ENCODE measurements at regions not wholly inside any gene's neighbourhood (a gene's known extent, or its start where the extent isn't known, plus 50 kb on each side); places are given as distances from the start of the nearest gene placed in this dataset.
"Not testable (repeated sequence)": the region's sequence is repeated elsewhere in the genome, so short reads cannot be mapped to it uniquely, and the experiment has no call there.

DNA sequence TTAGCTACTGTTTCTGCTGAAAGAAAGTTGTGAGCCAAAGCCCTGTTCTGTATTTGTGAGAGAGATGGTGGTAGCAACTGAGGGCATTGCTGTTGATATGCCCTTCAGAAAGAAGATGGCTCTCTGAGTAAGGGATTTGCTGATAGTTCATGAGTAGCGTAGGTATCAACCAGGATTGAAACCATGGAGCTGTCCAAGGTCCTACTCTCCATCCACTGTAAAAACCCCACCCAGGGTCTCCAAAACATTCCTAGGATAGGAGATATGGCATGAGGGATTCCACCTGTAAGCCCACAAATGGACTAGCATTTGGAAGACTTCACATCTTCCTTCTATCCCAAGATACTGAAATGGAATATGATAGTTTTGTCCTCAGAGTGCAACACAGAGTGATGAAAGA lies 277.1 kb upstream of the PRKX start:
- H3K9ac ChIP-seq (ENCODE audit: low read depth in 1 of 2, low read length in 2 of 2): no peak overlapping the region
- H3K4me1 ChIP-seq (ENCODE audit: control insufficient read depth in 4 of 4, insufficient read depth in 4 of 4, low read length in 3 of 4): no peaks in the 10 kb centered on the region
- TF ChIP-seq, protein P1, sequence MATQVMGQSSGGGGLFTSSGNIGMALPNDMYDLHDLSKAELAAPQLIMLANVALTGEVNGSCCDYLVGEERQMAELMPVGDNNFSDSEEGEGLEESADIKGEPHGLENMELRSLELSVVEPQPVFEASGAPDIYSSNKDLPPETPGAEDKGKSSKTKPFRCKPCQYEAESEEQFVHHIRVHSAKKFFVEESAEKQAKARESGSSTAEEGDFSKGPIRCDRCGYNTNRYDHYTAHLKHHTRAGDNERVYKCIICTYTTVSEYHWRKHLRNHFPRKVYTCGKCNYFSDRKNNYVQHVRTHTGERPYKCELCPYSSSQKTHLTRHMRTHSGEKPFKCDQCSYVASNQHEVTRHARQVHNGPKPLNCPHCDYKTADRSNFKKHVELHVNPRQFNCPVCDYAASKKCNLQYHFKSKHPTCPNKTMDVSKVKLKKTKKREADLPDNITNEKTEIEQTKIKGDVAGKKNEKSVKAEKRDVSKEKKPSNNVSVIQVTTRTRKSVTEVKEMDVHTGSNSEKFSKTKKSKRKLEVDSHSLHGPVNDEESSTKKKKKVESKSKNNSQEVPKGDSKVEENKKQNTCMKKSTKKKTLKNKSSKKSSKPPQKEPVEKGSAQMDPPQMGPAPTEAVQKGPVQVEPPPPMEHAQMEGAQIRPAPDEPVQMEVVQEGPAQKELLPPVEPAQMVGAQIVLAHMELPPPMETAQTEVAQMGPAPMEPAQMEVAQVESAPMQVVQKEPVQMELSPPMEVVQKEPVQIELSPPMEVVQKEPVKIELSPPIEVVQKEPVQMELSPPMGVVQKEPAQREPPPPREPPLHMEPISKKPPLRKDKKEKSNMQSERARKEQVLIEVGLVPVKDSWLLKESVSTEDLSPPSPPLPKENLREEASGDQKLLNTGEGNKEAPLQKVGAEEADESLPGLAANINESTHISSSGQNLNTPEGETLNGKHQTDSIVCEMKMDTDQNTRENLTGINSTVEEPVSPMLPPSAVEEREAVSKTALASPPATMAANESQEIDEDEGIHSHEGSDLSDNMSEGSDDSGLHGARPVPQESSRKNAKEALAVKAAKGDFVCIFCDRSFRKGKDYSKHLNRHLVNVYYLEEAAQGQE (IDR thresholded peaks at IDR 0.05): peak; percentile 61
- TF ChIP-seq YY1 (IDR thresholded peaks at IDR 0.05) (no peak), RAD21 (IDR thresholded peaks at IDR 0.05) (no peak)
- peaks cover 0 to 4% (median 0%) of the 10 kb centered on the region in 4 donors for H3K9me3 ChIP-seq (ENCODE audit: control insufficient read depth in 4 of 4, low read length in 3 of 4)
- H3K36me3 ChIP-seq (ENCODE audit: control insufficient read depth in 4 of 4, insufficient read depth in 3 of 4, low read depth in 1 of 4, low read length in 3 of 4): no peaks in the 10 kb centered on the region
- H3K4me3 ChIP-seq (ENCODE audit: low read depth in 1 of 3, low read length in 3 of 3): no peak overlapping the region
- 50% methylated on average over 1 of the region's 1 CpG for WGBS
- H3K27ac ChIP-seq (ENCODE audit: low read depth in 1 of 2, low read length in 2 of 2): no peak overlapping the region
- no peaks in the 10 kb centered on the region for H3K27me3 ChIP-seq (ENCODE audit: control insufficient read depth in 4 of 4, insufficient read depth in 4 of 4, low read length in 3 of 4)
- DNase-seq (ENCODE audit: low spot score): no peak

DNA sequence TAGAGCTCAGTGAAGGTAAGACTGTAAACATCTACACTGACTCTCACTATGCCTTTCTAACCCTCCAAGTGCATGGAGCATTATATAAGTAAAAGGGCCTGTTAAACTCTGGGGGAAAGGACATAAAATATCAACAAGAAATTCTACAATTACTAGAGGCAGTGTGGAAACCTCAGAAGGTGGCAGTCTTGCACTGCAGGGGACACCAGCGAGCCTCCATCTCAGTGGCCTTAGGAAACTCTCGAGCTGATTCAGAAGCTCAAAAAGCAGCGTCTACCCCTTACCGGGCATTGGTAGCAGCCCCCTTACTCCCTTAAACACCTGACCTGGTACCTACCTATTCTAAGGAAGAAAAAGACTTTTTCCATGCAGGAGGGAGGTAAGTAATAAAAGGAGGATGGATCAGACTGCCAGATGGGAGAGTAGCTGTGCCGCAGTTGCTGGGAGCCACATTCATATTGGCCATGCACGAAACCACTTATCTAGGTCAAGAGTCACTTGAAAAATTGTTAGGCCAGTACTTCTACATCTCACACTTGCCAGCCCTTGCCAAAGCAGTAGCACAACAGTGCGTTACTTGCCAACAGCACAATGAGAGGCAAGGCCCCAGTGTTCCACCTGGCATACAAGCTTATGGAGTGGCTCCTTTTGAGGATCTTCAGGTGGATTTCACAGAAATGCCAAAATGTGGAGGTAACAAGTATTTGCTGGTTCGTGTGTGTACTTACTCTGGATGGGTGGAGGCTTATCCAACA lies 258.8 kb upstream of the PRKX start:
- not testable (repeated sequence) for H3K4me3 ChIP-seq (ENCODE audit: low read depth in 1 of 3, low read length in 3 of 3); DNase-seq (ENCODE audit: low spot score); H3K27ac ChIP-seq (ENCODE audit: low read depth in 1 of 2, low read length in 2 of 2); H3K9ac ChIP-seq (ENCODE audit: low read depth in 1 of 2, low read length in 2 of 2); H3K9me3 ChIP-seq (ENCODE audit: control insufficient read depth in 4 of 4, low read length in 3 of 4); H3K27me3 ChIP-seq (ENCODE audit: control insufficient read depth in 4 of 4, insufficient read depth in 4 of 4, low read length in 3 of 4); H3K36me3 ChIP-seq (ENCODE audit: control insufficient read depth in 4 of 4, insufficient read depth in 3 of 4, low read depth in 1 of 4, low read length in 3 of 4); H3K4me1 ChIP-seq (ENCODE audit: control insufficient read depth in 4 of 4, insufficient read depth in 4 of 4, low read length in 3 of 4)
- whole genome bisulfite sequencing: 65% methylated on average over 8 of the region's 8 CpGs

DNA sequence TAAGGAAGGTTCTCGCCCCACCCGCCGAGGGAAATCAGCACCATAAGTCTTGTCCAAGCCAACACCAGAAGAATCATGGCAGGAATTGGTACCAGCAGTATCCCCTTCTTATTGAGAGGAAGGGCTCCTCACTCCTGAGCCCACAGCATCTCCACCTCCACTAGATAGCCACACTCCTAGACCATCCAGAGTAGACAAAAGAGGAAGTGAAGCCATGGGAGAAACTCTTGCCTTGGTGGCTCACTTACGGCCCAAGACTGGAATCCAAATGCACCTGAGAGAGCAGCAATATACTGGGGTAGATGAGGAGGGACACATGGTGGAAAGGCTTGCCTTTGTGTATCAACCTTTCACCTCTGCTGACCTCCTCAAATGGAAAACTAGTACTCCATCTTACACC lies 255.3 kb upstream of the PRKX start:
- H3K36me3 ChIP-seq (ENCODE audit: control insufficient read depth in 4 of 4, insufficient read depth in 3 of 4, low read depth in 1 of 4, low read length in 3 of 4): no peaks in the 10 kb centered on the region
- H3K27me3 ChIP-seq (ENCODE audit: control insufficient read depth in 4 of 4, insufficient read depth in 4 of 4, low read length in 3 of 4): no peaks in the 10 kb centered on the region
- no peak for DNase-seq (ENCODE audit: low spot score)
- H3K9me3 ChIP-seq (ENCODE audit: control insufficient read depth in 4 of 4, low read length in 3 of 4): no peaks in the 10 kb centered on the region
- TF ChIP-seq RAD21 (IDR thresholded peaks at IDR 0.05) (no peak), NR2F2 (IDR thresholded peaks at IDR 0.05) (no peak), HNF4G (IDR thresholded peaks at IDR 0.05) (no peak), RXRA (IDR thresholded peaks at IDR 0.05) (no peak), TAF1 (conservative IDR thresholded peaks at IDR 0.05) (no peak), FOXA1 (IDR thresholded peaks at IDR 0.05) (no peak), JUND (IDR thresholded peaks at IDR 0.05) (no peak)
- TF ChIP-seq, protein P2, sequence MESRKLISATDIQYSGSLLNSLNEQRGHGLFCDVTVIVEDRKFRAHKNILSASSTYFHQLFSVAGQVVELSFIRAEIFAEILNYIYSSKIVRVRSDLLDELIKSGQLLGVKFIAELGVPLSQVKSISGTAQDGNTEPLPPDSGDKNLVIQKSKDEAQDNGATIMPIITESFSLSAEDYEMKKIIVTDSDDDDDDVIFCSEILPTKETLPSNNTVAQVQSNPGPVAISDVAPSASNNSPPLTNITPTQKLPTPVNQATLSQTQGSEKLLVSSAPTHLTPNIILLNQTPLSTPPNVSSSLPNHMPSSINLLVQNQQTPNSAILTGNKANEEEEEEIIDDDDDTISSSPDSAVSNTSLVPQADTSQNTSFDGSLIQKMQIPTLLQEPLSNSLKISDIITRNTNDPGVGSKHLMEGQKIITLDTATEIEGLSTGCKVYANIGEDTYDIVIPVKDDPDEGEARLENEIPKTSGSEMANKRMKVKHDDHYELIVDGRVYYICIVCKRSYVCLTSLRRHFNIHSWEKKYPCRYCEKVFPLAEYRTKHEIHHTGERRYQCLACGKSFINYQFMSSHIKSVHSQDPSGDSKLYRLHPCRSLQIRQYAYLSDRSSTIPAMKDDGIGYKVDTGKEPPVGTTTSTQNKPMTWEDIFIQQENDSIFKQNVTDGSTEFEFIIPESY (IDR thresholded peaks at IDR 0.05): no peak
- TF ChIP-seq, protein P3, sequence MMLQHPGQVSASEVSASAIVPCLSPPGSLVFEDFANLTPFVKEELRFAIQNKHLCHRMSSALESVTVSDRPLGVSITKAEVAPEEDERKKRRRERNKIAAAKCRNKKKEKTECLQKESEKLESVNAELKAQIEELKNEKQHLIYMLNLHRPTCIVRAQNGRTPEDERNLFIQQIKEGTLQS (IDR thresholded peaks at IDR 0.05): no peak
- no peaks in the 10 kb centered on the region for H3K4me1 ChIP-seq (ENCODE audit: control insufficient read depth in 4 of 4, insufficient read depth in 4 of 4, low read length in 3 of 4)
- WGBS: 93% methylated on average over 4 of the region's 4 CpGs
- H3K9ac ChIP-seq (ENCODE audit: low read depth in 1 of 2, low read length in 2 of 2): no peak overlapping the region
- H3K27ac ChIP-seq (ENCODE audit: low read depth in 1 of 2, low read length in 2 of 2): no peak overlapping the region
- no peak overlapping the region for H3K4me3 ChIP-seq (ENCODE audit: low read depth in 1 of 3, low read length in 3 of 3)

Measured in liver (tissue), 7 donors.